OCI-LY7 (cell line): ENCODE measurements at regions not wholly inside any gene's neighbourhood (a gene's known extent, or its start where the extent isn't known, plus 50 kb on each side); places are given as distances from the start of the nearest gene placed in this dataset.

Experiments
- BruUV-seq: library from RNA; stranded (reverse); fragments of 400-500 nt; replicated peaks from 2 replicates; lab custom pipeline; 2021; lab: Mats Ljungman, UMichigan
- CTCF ChIA-PET: fragments of 300-600 bp; sonication (Branson Sonifier 250); formaldehyde crosslinking; loops from one replicate; lab custom pipeline; 2022; ENCODE audit warnings: antibody characterized with exemption; ENCODE audit not compliant: unreplicated experiment; lab: Charles Lee
- POLR2A ChIA-PET: fragments of 300-600 bp; sonication (Branson Sonifier 250); formaldehyde crosslinking; loops from one replicate; lab custom pipeline; 2022; ENCODE audit warnings: antibody characterized with exemption; lab: Charles Lee
- DNase-seq: peaks from one replicate; pipeline ENCODE4 v3.0.0-alpha.2; 2015; ENCODE audit warnings: low spot score
- H2AFZ ChIP-seq: fragments of 200-600 bp; sonication (generic), shearing (Covaris generic); 2 replicates; pipeline ENCODE4 v1.6.1; 2014; ENCODE audit warnings: mild to moderate bottlenecking, antibody characterized with exemption, low read length, moderate library complexity
- H3K27ac ChIP-seq: fragments of 200-600 bp; sonication (generic); 2 replicates; pipeline ENCODE4 v1.5.1; 2014; ENCODE audit warnings: mixed run types, low read depth, mild to moderate bottlenecking, moderate library complexity, low read length, inconsistent platforms; ENCODE audit not compliant: poor library complexity, severe bottlenecking
- H3K36me3 ChIP-seq: fragments of 200-600 bp; sonication (generic); 2 replicates; pipeline ENCODE4 v1.6.1; 2014; ENCODE audit warnings: mild to moderate bottlenecking, antibody characterized with exemption, low read length, moderate library complexity, mixed read lengths; ENCODE audit not compliant: insufficient read depth
- H3K4me1 ChIP-seq: fragments of 200-600 bp; sonication (generic); 2 replicates; pipeline ENCODE4 v1.5.1; 2014; ENCODE audit warnings: mild to moderate bottlenecking, low read length; ENCODE audit not compliant: insufficient read depth, poor library complexity, severe bottlenecking
- H3K4me2 ChIP-seq: fragments of 200-600 bp; sonication (generic); 2 replicates; pipeline ENCODE4 v1.6.1; 2014; ENCODE audit warnings: mild to moderate bottlenecking, low read length
- H3K4me3 ChIP-seq: fragments of 200-600 bp; sonication (generic); 2 replicates; pipeline ENCODE4 v1.5.1; 2014; ENCODE audit warnings: mild to moderate bottlenecking, low read depth, low read length; ENCODE audit not compliant: poor library complexity, severe bottlenecking
- H3K79me2 ChIP-seq: fragments of 200-600 bp; sonication (generic); 2 replicates; pipeline ENCODE4 v1.6.1; 2016; ENCODE audit warnings: low read depth, mild to moderate bottlenecking, low read length, moderate library complexity, mixed read lengths; ENCODE audit not compliant: insufficient read depth
- H3K9me2 ChIP-seq: fragments of 200-600 bp; sonication (generic); 2 replicates; pipeline ENCODE4 v1.6.1; 2016; ENCODE audit warnings: mild to moderate bottlenecking, low read length, mixed read lengths; ENCODE audit not compliant: insufficient read depth
- H3K9me3 ChIP-seq: fragments of 200-600 bp; sonication (generic); 2 replicates; pipeline ENCODE4 v1.6.1; 2014; ENCODE audit warnings: mild to moderate bottlenecking, mixed run types, low read length, mixed read lengths
- H4K20me1 ChIP-seq: fragments of 200-600 bp; sonication (generic); 2 replicates; pipeline ENCODE4 v1.6.1; 2014; ENCODE audit warnings: mild to moderate bottlenecking, antibody characterized with exemption, low read length, moderate library complexity, mixed read lengths; ENCODE audit not compliant: insufficient read depth
- CTCF ChIP-seq: fragments of 200-600 bp; sonication (generic); conservative IDR thresholded peaks from 2 replicates; pipeline ENCODE4 v1.5.1; 2014; ENCODE audit warnings: mild to moderate bottlenecking, antibody characterized with exemption, low read length, moderate library complexity, mixed read lengths
- EZH2phosphoT487 ChIP-seq: fragments of 200-600 bp; sonication (generic); IDR thresholded peaks from 2 replicates; pipeline ENCODE4 v1.6.1; 2018; ENCODE audit warnings: low read depth, borderline replicate concordance, mild to moderate bottlenecking, mixed run types, antibody characterized with exemption, low read length, moderate library complexity, mixed read lengths
- intact Hi-C: fragments of 100-400 bp; cut with micrococcal nuclease; formaldehyde crosslinking; loops from one replicate; pipeline ENCODE4 v1.10.0; 2022; ENCODE audit not compliant: unreplicated experiment

GRCh38 chr2:88303865-88304264 is 133.7 kb downstream of the THNSL2 start:
- Histone ChIP-seq H3K36me3 (no peaks in the 10 kb centered on the region), H3K4me1 (no peaks in the 10 kb centered on the region), H2AFZ (no peak overlapping the region), H3K79me2 (no peaks in the 10 kb centered on the region), H3K9me2 (no peaks in the 10 kb centered on the region), H3K9me3 (no peaks in the 10 kb centered on the region; the same call in 1 of the 2 replicates), H3K4me2 (no peak overlapping the region), H3K27ac (no peak overlapping the region), H4K20me1 (no peaks in the 10 kb centered on the region), H3K4me3 (no peak overlapping the region)
- POLR2A ChIA-PET, result no interaction called here
- no TSS peak for BruUV-seq
- intact Hi-C loops, result no loop called here
- CTCF ChIA-PET, result no interaction called here
- TF ChIP-seq EZH2phosphoT487, result no peak
- TF ChIP-seq CTCF, result no peak
- no peak for DNase-seq

- no peaks in the 10 kb centered on the region for H3K79me2 ChIP-seq
- BruUV-seq, result no TSS peak
- no peaks in the 10 kb centered on the region for H3K9me2 ChIP-seq
- H3K4me1 ChIP-seq, result no peaks in the 10 kb centered on the region
- intact Hi-C loops, result no loop called here
- H3K4me2 ChIP-seq, result no peak overlapping the region
- no peaks in the 10 kb centered on the region for H4K20me1 ChIP-seq
- no peak for TF ChIP-seq CTCF
- TF ChIP-seq EZH2phosphoT487, result no peak
- ChIA-PET POLR2A (interaction anchor here (1.3 kb wide), 1 partner anchor 21 kb away, joined by 5 read pairs; no protein-coding TSS in a partner anchor), CTCF (no interaction called here)
- H3K36me3 ChIP-seq, result no peaks in the 10 kb centered on the region
- H3K27ac ChIP-seq, result no peak overlapping the region
- no peak for DNase-seq
- H2AFZ ChIP-seq, result no peak overlapping the region
- no peaks in the 10 kb centered on the region for H3K9me3 ChIP-seq
- no peak overlapping the region for H3K4me3 ChIP-seq
Observed at GRCh38 chr2:88296247-88296646, 126.1 kb downstream of the THNSL2 start.

- DNase-seq, result no peak
- no peak overlapping the region for H3K27ac ChIP-seq
- H3K4me3 ChIP-seq, result no peak overlapping the region
- TF ChIP-seq EZH2phosphoT487, result no peak
- no peak for TF ChIP-seq CTCF
- no peaks in the 10 kb centered on the region for H3K79me2 ChIP-seq
- H3K36me3 ChIP-seq, result no peaks in the 10 kb centered on the region
- no peaks in the 10 kb centered on the region for H4K20me1 ChIP-seq
- no peaks in the 10 kb centered on the region for H3K9me2 ChIP-seq
- H3K9me3 ChIP-seq, result no peaks in the 10 kb centered on the region
- H2AFZ ChIP-seq, result no peak overlapping the region
- intact Hi-C loops, result no loop called here
- ChIA-PET POLR2A (no interaction called here), CTCF (no interaction called here)
- H3K4me1 ChIP-seq, result no peaks in the 10 kb centered on the region
- no TSS peak for BruUV-seq
- no peak overlapping the region for H3K4me2 ChIP-seq
Observed at GRCh38 chr2:88283886-88284592, 113.9 kb downstream of the THNSL2 start.
